H1 (cell line): ENCODE measurements at regions not wholly inside any gene's neighbourhood (a gene's known extent, or its start where the extent isn't known, plus 50 kb on each side); places are given as distances from the start of the nearest gene placed in this dataset.

Experiments used
- CTCF ChIA-PET: fragments of 300-600 bp; sonication (Branson Sonifier 250); formaldehyde crosslinking; loops from one replicate; lab custom pipeline; 2021; ENCODE audit not compliant: partially characterized antibody; lab: Charles Lee
- POLR2A ChIA-PET: fragments of 300-600 bp; sonication (Branson Sonifier 250); formaldehyde crosslinking; loops from one replicate; lab custom pipeline; 2021; ENCODE audit warnings: inconsistent platforms; ENCODE audit not compliant: partially characterized antibody; lab: Charles Lee
- DNase-seq, 2 experiments: peaks; one replicate each; pipeline versions ENCODE4 v3.0.0 to v3.0.0-alpha.2; 2010 to 2022; ENCODE audit warnings: low spot score in 2 of 2, low read depth in 1 of 2, mixed read lengths in 1 of 2
- FAIRE-seq: peaks from 2 replicates; lab custom pipeline; 2011; peaks lifted over from hg19 to GRCh38; lab: Jason Lieb, UNC
- H2AFZ ChIP-seq: 2 replicates; pipeline ENCODE4 v1.8.1; 2012; ENCODE audit warnings: low read length, inconsistent platforms
- H2AK5ac ChIP-seq: 2 replicates; pipeline ENCODE4 v1.6.1; 2013; ENCODE audit warnings: low read depth, low read length
- H2BK120ac ChIP-seq: replicated peaks from 2 replicates; pipeline ENCODE3; 2013; ENCODE audit warnings: low read depth, low read length, inconsistent platforms
- H2BK12ac ChIP-seq: 2 replicates; pipeline ENCODE4 v1.6.1; 2013; ENCODE audit warnings: low read depth, low read length
- H2BK15ac ChIP-seq: 2 replicates; pipeline ENCODE4 v1.6.1; 2013; ENCODE audit warnings: low read length
- H2BK20ac ChIP-seq: 2 replicates; pipeline ENCODE4 v1.6.1; 2013; ENCODE audit warnings: low read length
- H2BK5ac ChIP-seq: 2 replicates; pipeline ENCODE4 v1.6.1; 2013; ENCODE audit warnings: low read depth, low read length
- H3K14ac ChIP-seq: 2 replicates; pipeline ENCODE4 v1.6.1; 2013; ENCODE audit warnings: inconsistent platforms; ENCODE audit not compliant: insufficient read length
- H3K18ac ChIP-seq: 2 replicates; pipeline ENCODE4 v1.6.1; 2013; ENCODE audit warnings: low read length; ENCODE audit errors: extremely low read depth
- H3K23ac ChIP-seq: 2 replicates; pipeline ENCODE4 v1.6.1; 2013; ENCODE audit warnings: inconsistent platforms; ENCODE audit not compliant: insufficient read length
- H3K23me2 ChIP-seq: 2 replicates; pipeline ENCODE4 v1.6.1; 2013; ENCODE audit warnings: low read depth, low read length
- H3K27ac ChIP-seq: 2 replicates; pipeline ENCODE4 v1.6.1; 2011; ENCODE audit warnings: low read depth, low read length, inconsistent platforms
- H3K27me3 ChIP-seq, 4 experiments: replicated peaks in 1 of 4; 1 replicate in 1 of 4; 2 replicates in 3 of 4; pipeline versions ENCODE4 v1.6.1 to v1.8.1; 2011 to 2013; ENCODE audit warnings: low read length in 3 of 4, mild to moderate bottlenecking in 3 of 4, inconsistent platforms in 2 of 4, mixed read lengths in 2 of 4, moderate library complexity in 1 of 4; ENCODE audit not compliant: control insufficient read depth in 3 of 4, insufficient read depth in 3 of 4; ENCODE audit errors: extremely low read depth in 1 of 4
- H3K36me3 ChIP-seq, 4 experiments: 2 replicates each; pipeline versions ENCODE4 v1.6.1 to v1.8.1; 2011 to 2013; ENCODE audit warnings: mild to moderate bottlenecking in 4 of 4, low read length in 3 of 4, moderate library complexity in 2 of 4, control low read depth in 1 of 4, inconsistent platforms in 1 of 4; ENCODE audit not compliant: insufficient read depth in 4 of 4, control insufficient read depth in 2 of 4
- H3K4ac ChIP-seq: replicated peaks from 2 replicates; pipeline ENCODE3; 2013; ENCODE audit warnings: low read length, low read depth, mixed read lengths, inconsistent platforms; ENCODE audit not compliant: insufficient read length
- H3K4me1 ChIP-seq, 4 experiments: replicated peaks in 1 of 4; 1 replicate in 1 of 4; 2 replicates in 3 of 4; pipeline versions ENCODE4 v1.6.1 to v1.8.1; 2011 to 2013; ENCODE audit warnings: low read length in 3 of 4, inconsistent platforms in 2 of 4, mixed read lengths in 1 of 4; ENCODE audit not compliant: insufficient read depth in 4 of 4, control insufficient read depth in 3 of 4
- H3K4me2 ChIP-seq, 2 experiments: 2 replicates each; pipeline versions ENCODE4 v1.6.1 to v1.8.1; 2011 to 2013; ENCODE audit warnings: low read depth in 2 of 2, low read length in 2 of 2, control low read depth in 1 of 2, inconsistent platforms in 1 of 2, mild to moderate bottlenecking in 1 of 2; ENCODE audit not compliant: insufficient read depth in 1 of 2
- H3K4me3 ChIP-seq, 4 experiments: fragments of 200-600, 300-600 bp in 1 of 4; sonication (generic), shearing (Covaris generic), sonication (Bioruptor Twin) in 1 of 4; 2 replicates each; pipeline versions ENCODE4 v1.5.1 to v1.8.1; 2011 to 2016; ENCODE audit warnings: low read length in 4 of 4, low read depth in 3 of 4, control low read depth in 2 of 4, inconsistent platforms in 2 of 4, mild to moderate bottlenecking in 2 of 4, mixed read lengths in 1 of 4, moderate library complexity in 1 of 4; ENCODE audit not compliant: insufficient read depth in 2 of 4; ENCODE audit errors: extremely low read depth in 1 of 4
- H3K56ac ChIP-seq: replicated peaks from 2 replicates; pipeline ENCODE3; 2013; ENCODE audit warnings: low read depth, mild to moderate bottlenecking, mixed read lengths, low read length, inconsistent platforms; ENCODE audit not compliant: insufficient read length
- H3K79me1 ChIP-seq: 2 replicates; pipeline ENCODE4 v1.6.1; 2013; ENCODE audit warnings: low read depth, low read length, control low read depth
- H3K79me2 ChIP-seq, 2 experiments: 2 replicates each; pipeline versions ENCODE4 v1.6.1 to v1.8.1; 2012 to 2013; ENCODE audit warnings: low read length in 2 of 2, mild to moderate bottlenecking in 2 of 2, inconsistent platforms in 1 of 2; ENCODE audit not compliant: insufficient read depth in 2 of 2, control insufficient read depth in 1 of 2
- H3K9ac ChIP-seq, 4 experiments: replicated peaks in 1 of 4; 1 replicate in 1 of 4; 2 replicates in 3 of 4; pipeline versions ENCODE4 v1.6.1 to v1.8.1; 2011 to 2013; ENCODE audit warnings: low read depth in 3 of 4, low read length in 3 of 4, control low read depth in 2 of 4, mild to moderate bottlenecking in 2 of 4, moderate library complexity in 2 of 4, inconsistent platforms in 1 of 4; ENCODE audit errors: extremely low read depth in 1 of 4
- H3K9me3 ChIP-seq, 2 experiments: 2 replicates each; pipeline versions ENCODE4 v1.6.1 to v1.8.1; 2012 to 2013; ENCODE audit warnings: mild to moderate bottlenecking in 2 of 2, moderate library complexity in 2 of 2, control low read depth in 1 of 2, inconsistent platforms in 1 of 2, low read depth in 1 of 2, low read length in 1 of 2, mixed read lengths in 1 of 2; ENCODE audit not compliant: insufficient read depth in 2 of 2
- H4K20me1 ChIP-seq, 2 experiments: replicated peaks in 1 of 2; 2 replicates each; pipeline versions ENCODE3 to v1.8.1; 2011 to 2013; ENCODE audit warnings: inconsistent platforms in 2 of 2, low read length in 2 of 2, mild to moderate bottlenecking in 1 of 2; ENCODE audit not compliant: insufficient read depth in 2 of 2, control insufficient read depth in 1 of 2
- H4K5ac ChIP-seq: 2 replicates; pipeline ENCODE4 v1.6.1; 2013; ENCODE audit warnings: low read length, low read depth, mixed read lengths, inconsistent platforms; ENCODE audit not compliant: insufficient read length
- H4K8ac ChIP-seq: 2 replicates; pipeline ENCODE4 v1.8.0; 2013; ENCODE audit warnings: mild to moderate bottlenecking, moderate library complexity, low read length, inconsistent platforms; ENCODE audit not compliant: insufficient read depth; ENCODE audit errors: extremely low read depth
- H4K91ac ChIP-seq: replicated peaks from 2 replicates; pipeline ENCODE3; 2013; ENCODE audit warnings: low read length, mixed read lengths, inconsistent platforms; ENCODE audit not compliant: insufficient read length
- EZH2 ChIP-seq: fragments of 200-600 bp; sonication (generic); IDR thresholded peaks from 2 replicates; pipeline ENCODE4 v1.7.1; 2012; ENCODE audit warnings: low read depth, mild to moderate bottlenecking, moderate library complexity, low read length, inconsistent platforms; ENCODE audit not compliant: severe bottlenecking
- GTF2F1 ChIP-seq: IDR thresholded peaks from 2 replicates; pipeline ENCODE4 v1.6.1; 2012; ENCODE audit warnings: low read depth, low read length, improper control_type of control experiment, borderline replicate concordance
- RAD21 ChIP-seq, 2 experiments: IDR thresholded peaks in 1 of 2; conservative IDR thresholded peaks in 1 of 2; 2 replicates each; pipeline ENCODE4 v1.6.1; 2011; ENCODE audit warnings: low read depth in 2 of 2, low read length in 2 of 2, improper control_type of control experiment in 1 of 2, inconsistent platforms in 1 of 2, mild to moderate bottlenecking in 1 of 2, moderate library complexity in 1 of 2
- WGBS, 2 experiments: shearing (Covaris generic) in 1 of 2; methylation state at CpG; one replicate each; pipeline versions ENCODE4 v1.1.6 to v1.1.7; 2013 to 2015; ENCODE audit warnings: low lambda C conversion rate in 2 of 2, mixed read lengths in 2 of 2, inconsistent platforms in 1 of 2, low coverage in 1 of 2, missing lambda C conversion rate in 1 of 2; ENCODE audit not compliant: insufficient replicate concordance in 2 of 2, insufficient coverage in 1 of 2, insufficient read length in 1 of 2; ENCODE audit errors: extremely low coverage in 1 of 2, missing lambda C conversion rate in 1 of 2; 5-methylcytosine and 5-hydroxymethylcytosine counted together

DNA sequence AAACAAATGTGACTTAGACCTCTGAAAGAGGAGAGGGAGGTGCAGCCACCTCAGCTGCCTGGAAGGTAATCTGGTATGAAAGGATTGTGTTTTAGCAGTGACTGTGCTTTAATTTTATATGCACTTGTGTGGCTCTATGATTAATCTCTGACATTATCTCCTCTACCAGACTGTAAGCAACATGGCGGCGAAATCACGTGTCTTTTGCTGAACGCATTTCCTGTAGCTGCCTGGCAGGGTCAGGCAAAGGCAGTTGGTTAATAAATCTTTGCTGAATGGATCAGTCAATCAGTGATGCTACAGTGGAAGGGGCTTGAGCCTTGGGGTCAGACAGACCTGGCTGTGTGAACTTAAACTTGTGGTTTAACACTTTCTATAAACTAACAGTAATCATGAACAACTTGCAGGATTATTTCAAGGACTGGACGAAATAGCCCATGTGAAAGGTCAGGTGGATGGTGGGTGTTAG, 96.9 kb downstream of the ADSS2 start:
- Histone ChIP-seq H4K5ac (peak overlapping the region; percentile 67), H3K18ac (peak overlapping the region; percentile 1; the same call in 1 of the 2 replicates), H2AK5ac (no peak overlapping the region; the same call in 1 of the 2 replicates), H4K91ac (peak overlapping the region; percentile 78), H3K4me2 (no peak overlapping the region), H2BK5ac (peak overlapping the region; percentile 55; the same call in 1 of the 2 replicates), H2BK20ac (peak overlapping the region; percentile 10), H3K14ac (peak overlapping the region; percentile 34), H3K79me1 (no peaks in the 10 kb centered on the region), H2AFZ (peak overlapping the region; percentile 7; the same call in 1 of the 2 replicates), H3K9ac (no peak overlapping the region), H3K4ac (peak overlapping the region; percentile 49), H3K79me2 (no peaks in the 10 kb centered on the region), H2BK15ac (no peak overlapping the region), H3K27me3 (no peaks in the 10 kb centered on the region), H3K27ac (peak overlapping the region; percentile 54; the same call in 1 of the 2 replicates), H3K9me3 (no peaks in the 10 kb centered on the region), H3K56ac (no peak overlapping the region), H3K4me1 (peaks cover 0 to 19% (median 16%) of the 10 kb centered on the region in 4 experiments; a peak in 6 of 7 replicates), H3K23ac (no peak overlapping the region), H2BK120ac (peak overlapping the region; percentile 0), H4K20me1 (no peaks in the 10 kb centered on the region), H3K36me3 (no peaks in the 10 kb centered on the region), H4K8ac (no peak overlapping the region), H2BK12ac (peak overlapping the region; percentile 41), H3K23me2 (no peaks in the 10 kb centered on the region), H3K4me3 (no peak overlapping the region)
- CTCF ChIA-PET, result no interaction called here
- TF ChIP-seq RAD21 (IDR thresholded peaks at IDR 0.05 in 1 of 2, conservative IDR thresholded peaks at IDR 0.05 in 1 of 2; ENCODE audit: low read depth in 2 of 2, low read length in 2 of 2) (no peak), EZH2 (no peak), GTF2F1 (no peak)
- DNase-seq, result no peak
- POLR2A ChIA-PET, result interaction anchor here (1.2 to 1.9 kb wide), 2 partner anchors 8 to 59 kb away, joined by 3 to 4 read pairs; no protein-coding TSS in a partner anchor
- WGBS, 2 experiments, result 73% methylated on average over 5 of the region's 5 CpGs; no CpG with 5 or more reads in 1 of the 2 experiments
- FAIRE-seq, result no peak
